Keratinocyte (primary cell): ENCODE measurements at regions not wholly inside any gene's neighbourhood (a gene's known extent, or its start where the extent isn't known, plus 50 kb on each side); places are given as distances from the start of the nearest gene placed in this dataset.

ENCODE experiments used
- DNase-seq: peaks from one replicate; pipeline ENCODE4 v3.0.0-alpha.2; 2011; ENCODE audit warnings: low read depth, missing footprints, low spot score
- FAIRE-seq: peaks from 2 replicates; lab custom pipeline; 2011; peaks lifted over from hg19 to GRCh38; lab: Jason Lieb, UNC
- H2AFZ ChIP-seq: 2 replicates; pipeline ENCODE4 v1.6.0; 2012; ENCODE audit warnings: low read length, control low read depth, inconsistent platforms; ENCODE audit not compliant: control insufficient read depth
- H3K27ac ChIP-seq: 2 replicates; pipeline ENCODE4 v1.5.1; 2011; ENCODE audit warnings: low read length; ENCODE audit not compliant: control insufficient read depth, insufficient read depth
- H3K27me3 ChIP-seq: 3 replicates; pipeline ENCODE4 v1.6.0; 2011; ENCODE audit warnings: low read length; ENCODE audit not compliant: control insufficient read depth, insufficient read depth; ENCODE audit errors: extremely low read depth
- H3K36me3 ChIP-seq, 2 experiments: 2 replicates in 1 of 2; 3 replicates in 1 of 2; pipeline ENCODE4 v1.5.1; 2011; ENCODE audit warnings: low read length in 2 of 2, mild to moderate bottlenecking in 1 of 2; ENCODE audit not compliant: control insufficient read depth in 2 of 2, insufficient read depth in 2 of 2; ENCODE audit errors: extremely low read depth in 1 of 2
- H3K4me1 ChIP-seq: 3 replicates; pipeline ENCODE4 v1.5.1; 2011; ENCODE audit warnings: low read length; ENCODE audit not compliant: control insufficient read depth, insufficient read depth; ENCODE audit errors: extremely low read depth
- H3K4me2 ChIP-seq: 3 replicates; pipeline ENCODE4 v1.6.0; 2011; ENCODE audit warnings: low read depth, low read length; ENCODE audit not compliant: control insufficient read depth, insufficient read depth; ENCODE audit errors: extremely low read depth
- H3K4me3 ChIP-seq, 3 experiments: fragments of 200-600 bp in 1 of 3; sonication (generic) in 1 of 3; 2 replicates in 2 of 3; 3 replicates in 1 of 3; pipeline ENCODE4 v1.5.1; 2011 to 2016; ENCODE audit warnings: low read length in 3 of 3, mild to moderate bottlenecking in 3 of 3, control low read depth in 2 of 3, inconsistent platforms in 1 of 3, low read depth in 1 of 3, mixed read lengths in 1 of 3, mixed run types in 1 of 3, moderate library complexity in 1 of 3; ENCODE audit not compliant: control insufficient read depth in 2 of 3, insufficient read depth in 2 of 3; ENCODE audit errors: extremely low read depth in 1 of 3
- H3K79me2 ChIP-seq: 2 replicates; pipeline ENCODE4 v1.6.0; 2012; ENCODE audit warnings: low read length; ENCODE audit not compliant: control insufficient read depth, insufficient read depth
- H3K9ac ChIP-seq: 3 replicates; pipeline ENCODE4 v1.6.0; 2011; ENCODE audit warnings: low read length; ENCODE audit not compliant: control insufficient read depth, insufficient read depth; ENCODE audit errors: extremely low read depth
- H3K9me1 ChIP-seq: 3 replicates; pipeline ENCODE4 v1.6.0; 2011; ENCODE audit warnings: low read length; ENCODE audit not compliant: control insufficient read depth, insufficient read depth; ENCODE audit errors: extremely low read depth
- H3K9me3 ChIP-seq: 2 replicates; pipeline ENCODE4 v1.5.1; 2012; ENCODE audit warnings: low read depth, low read length; ENCODE audit not compliant: control insufficient read depth
- H4K20me1 ChIP-seq: 3 replicates; pipeline ENCODE4 v1.6.0; 2011; ENCODE audit warnings: low read length; ENCODE audit not compliant: control insufficient read depth, insufficient read depth; ENCODE audit errors: extremely low read depth
- EZH2 ChIP-seq: IDR thresholded peaks from one replicate; pipeline ENCODE4 v1.6.1; 2012; ENCODE audit warnings: inconsistent platforms, mild to moderate bottlenecking, low read length, moderate library complexity
- dilution Hi-C: fragments of 300-500 bp; cut with MboI; formaldehyde crosslinking; loops from one replicate; pipeline ENCODE4 v1.7.0; 2020; ENCODE audit warnings: low sequenced_read_pairs; ENCODE audit not compliant: extremely low pct_ligation_motif_present
- TF ChIP-seq, protein P1 (sequence below), 3 experiments: IDR thresholded peaks in 1 of 3; conservative IDR thresholded peaks in 1 of 3; optimal IDR thresholded peaks in 1 of 3; 2 replicates in 2 of 3; 3 replicates in 1 of 3; pipeline versions ENCODE3 to v1.5.1; 2011; ENCODE audit warnings: low read length in 3 of 3, mild to moderate bottlenecking in 3 of 3, moderate library complexity in 2 of 3, control low read depth in 1 of 3, inconsistent platforms in 1 of 3; ENCODE audit not compliant: insufficient read depth in 2 of 3; ENCODE audit errors: extremely low read depth in 1 of 3

DNA sequence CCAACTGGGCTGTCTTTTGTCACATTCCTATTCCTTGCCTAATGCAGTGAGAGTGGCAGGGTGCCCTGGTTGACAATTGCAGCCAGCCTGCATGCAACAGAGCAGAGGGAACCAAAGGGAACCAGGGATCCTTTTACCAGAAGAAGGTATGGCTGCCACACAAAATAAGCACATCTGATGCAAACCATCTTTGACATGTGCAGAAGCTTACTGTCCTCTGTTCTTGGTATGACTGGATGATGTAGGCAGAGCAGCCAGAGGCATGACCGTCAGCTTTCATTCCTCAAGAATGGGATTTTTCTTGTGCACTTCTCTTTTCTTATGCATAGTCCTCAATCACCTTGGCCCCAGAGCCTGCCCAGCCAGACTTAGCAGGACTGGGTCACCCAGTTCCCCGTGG, 116.1 kb downstream of the UQCRFS1 start:
- TF ChIP-seq, protein P1, sequence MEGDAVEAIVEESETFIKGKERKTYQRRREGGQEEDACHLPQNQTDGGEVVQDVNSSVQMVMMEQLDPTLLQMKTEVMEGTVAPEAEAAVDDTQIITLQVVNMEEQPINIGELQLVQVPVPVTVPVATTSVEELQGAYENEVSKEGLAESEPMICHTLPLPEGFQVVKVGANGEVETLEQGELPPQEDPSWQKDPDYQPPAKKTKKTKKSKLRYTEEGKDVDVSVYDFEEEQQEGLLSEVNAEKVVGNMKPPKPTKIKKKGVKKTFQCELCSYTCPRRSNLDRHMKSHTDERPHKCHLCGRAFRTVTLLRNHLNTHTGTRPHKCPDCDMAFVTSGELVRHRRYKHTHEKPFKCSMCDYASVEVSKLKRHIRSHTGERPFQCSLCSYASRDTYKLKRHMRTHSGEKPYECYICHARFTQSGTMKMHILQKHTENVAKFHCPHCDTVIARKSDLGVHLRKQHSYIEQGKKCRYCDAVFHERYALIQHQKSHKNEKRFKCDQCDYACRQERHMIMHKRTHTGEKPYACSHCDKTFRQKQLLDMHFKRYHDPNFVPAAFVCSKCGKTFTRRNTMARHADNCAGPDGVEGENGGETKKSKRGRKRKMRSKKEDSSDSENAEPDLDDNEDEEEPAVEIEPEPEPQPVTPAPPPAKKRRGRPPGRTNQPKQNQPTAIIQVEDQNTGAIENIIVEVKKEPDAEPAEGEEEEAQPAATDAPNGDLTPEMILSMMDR (optimal IDR thresholded peaks at IDR 0.05 in 1 of 3, IDR thresholded peaks at IDR 0.05 in 1 of 3, conservative IDR thresholded peaks at IDR 0.05 in 1 of 3; ENCODE audit: extremely low read depth in 1 of 3, insufficient read depth in 2 of 3, low read length in 3 of 3), result no peak
- no peak for TF ChIP-seq EZH2
- dilution Hi-C loops, result no loop called here
- no peaks in the 10 kb centered on the region for H3K36me3 ChIP-seq
- H3K27ac ChIP-seq, result no peak overlapping the region
- H3K79me2 ChIP-seq, result no peaks in the 10 kb centered on the region
- no peak overlapping the region for H3K4me2 ChIP-seq
- no peaks in the 10 kb centered on the region for H3K27me3 ChIP-seq
- no peak overlapping the region for H2AFZ ChIP-seq
- DNase-seq (no peak), FAIRE-seq (no peak)
- no peaks in the 10 kb centered on the region for H4K20me1 ChIP-seq
- H3K4me3 ChIP-seq, result no peak overlapping the region
- peaks cover 2% of the 10 kb centered on the region for H3K4me1 ChIP-seq
- H3K9me1 ChIP-seq, result no peaks in the 10 kb centered on the region
- no peak overlapping the region for H3K9ac ChIP-seq
- peaks cover 3% of the 10 kb centered on the region for H3K9me3 ChIP-seq

DNA sequence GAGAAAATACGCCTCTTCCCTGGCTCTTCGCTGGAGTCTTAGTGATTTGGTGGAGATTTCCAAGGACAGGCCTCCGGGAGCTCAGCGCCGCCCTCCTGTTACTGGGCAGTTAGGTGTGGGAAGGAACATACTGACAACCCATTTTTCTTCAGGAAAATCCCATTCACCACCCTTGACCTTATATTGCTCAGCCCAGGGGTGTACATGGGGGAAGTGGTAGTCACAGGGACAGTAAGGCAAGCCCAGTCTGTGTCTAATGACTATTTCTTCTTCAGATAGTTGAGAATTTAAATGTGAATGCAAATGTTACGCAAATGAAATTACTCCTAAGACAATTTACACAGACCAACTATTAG, 119.4 kb downstream of the UQCRFS1 start:
- Histone ChIP-seq H3K4me3 (no peak overlapping the region), H3K4me2 (no peak overlapping the region), H3K4me1 (no peaks in the 10 kb centered on the region), H3K27me3 (no peaks in the 10 kb centered on the region), H3K79me2 (no peaks in the 10 kb centered on the region), H3K9ac (no peak overlapping the region), H2AFZ (no peak overlapping the region), H3K9me1 (no peaks in the 10 kb centered on the region), H3K27ac (no peak overlapping the region), H3K9me3 (peaks cover 5% of the 10 kb centered on the region), H4K20me1 (no peaks in the 10 kb centered on the region), H3K36me3 (no peaks in the 10 kb centered on the region)
- FAIRE-seq, result no peak
- TF ChIP-seq EZH2, result no peak
- TF ChIP-seq, protein P1 (optimal IDR thresholded peaks at IDR 0.05 in 1 of 3, IDR thresholded peaks at IDR 0.05 in 1 of 3, conservative IDR thresholded peaks at IDR 0.05 in 1 of 3; ENCODE audit: extremely low read depth in 1 of 3, insufficient read depth in 2 of 3, low read length in 3 of 3), result no peak
- dilution Hi-C loops, result no loop called here
- no peak for DNase-seq
